B cell (primary cell): ENCODE measurements at regions not wholly inside any gene's neighbourhood (a gene's known extent, or its start where the extent isn't known, plus 50 kb on each side); places are given as distances from the start of the nearest gene placed in this dataset.

Experiments used
- ATAC-seq: fragments of 200-7000 bp; cut with Tn5 transposase; one replicate; pipeline ENCODE4 v1.10.0; 2021; ENCODE audit warnings: low read depth, mild to moderate bottlenecking, moderate number of reproducible peaks, moderate library complexity
- CTCF ChIA-PET: fragments of 350-600 bp; sonication (Branson Sonifier 250); formaldehyde crosslinking; loops from one replicate; lab custom pipeline; 2021; ENCODE audit warnings: antibody characterized with exemption, inconsistent platforms; lab: Charles Lee
- POLR2A ChIA-PET: fragments of 350-600 bp; sonication (Branson Sonifier 250); formaldehyde crosslinking; loops from one replicate; lab custom pipeline; 2021; ENCODE audit warnings: antibody characterized with exemption; lab: Charles Lee
- DNase-seq: peaks from one replicate; pipeline ENCODE4 v3.0.0; 2013
- H2AFZ ChIP-seq: 2 replicates; pipeline ENCODE4 v1.6.1; 2012; ENCODE audit warnings: mild to moderate bottlenecking, low read depth, low read length; ENCODE audit not compliant: insufficient read depth, poor library complexity, severe bottlenecking
- H3K27ac ChIP-seq, 2 donors: 1 replicate in 1 of 2; 2 replicates in 1 of 2; pipeline ENCODE4 v1.5.1; 2012 to 2013; ENCODE audit warnings: low read length in 2 of 2, mild to moderate bottlenecking in 2 of 2, moderate library complexity in 1 of 2
- H3K27me3 ChIP-seq, 4 experiments: fragments of 200-600 bp in 1 of 4; sonication (generic) in 1 of 4; replicated peaks in 1 of 4; 1 replicate in 2 of 4; 2 replicates in 2 of 4; pipeline versions ENCODE4 v1.6.1 to v1.7.0; 2013 to 2016; ENCODE audit warnings: low read length in 3 of 4, mild to moderate bottlenecking in 2 of 4, mixed read lengths in 1 of 4, moderate library complexity in 1 of 4; ENCODE audit not compliant: insufficient read depth in 4 of 4, control insufficient read depth in 3 of 4; ENCODE audit errors: control extremely low read depth in 1 of 4
- H3K36me3 ChIP-seq, 2 experiments: replicated peaks in 1 of 2; 1 replicate in 1 of 2; 2 replicates in 1 of 2; pipeline versions ENCODE4 v1.6.1 to v1.7.1; 2013; ENCODE audit warnings: low read length in 1 of 2; ENCODE audit not compliant: insufficient read depth in 2 of 2, control insufficient read depth in 1 of 2; ENCODE audit errors: control extremely low read depth in 1 of 2, extremely low read depth in 1 of 2
- H3K4me1 ChIP-seq, 2 donors: fragments of 200-600 bp in 1 of 2; sonication (generic) in 1 of 2; 1 replicate in 1 of 2; 2 replicates in 1 of 2; pipeline versions ENCODE4 v1.5.1 to v1.6.1; 2013 to 2017; ENCODE audit warnings: low read length in 2 of 2; ENCODE audit not compliant: control insufficient read depth in 2 of 2, insufficient read depth in 2 of 2
- H3K4me2 ChIP-seq: replicated peaks from 2 replicates; pipeline ENCODE3; 2012; ENCODE audit warnings: mild to moderate bottlenecking, low read depth, low read length; ENCODE audit not compliant: poor library complexity, severe bottlenecking
- H3K4me3 ChIP-seq, 5 experiments: fragments of 200-600 bp in 1 of 5; sonication (generic) in 1 of 5; 1 replicate in 3 of 5; 2 replicates in 2 of 5; pipeline versions ENCODE4 v1.5.1 to v1.7.0; 2011 to 2016; ENCODE audit warnings: low read length in 4 of 5, mild to moderate bottlenecking in 4 of 5, low read depth in 2 of 5, control low read depth in 1 of 5, moderate library complexity in 1 of 5; ENCODE audit not compliant: insufficient read depth in 1 of 5; ENCODE audit errors: control extremely low read depth in 1 of 5, extremely low read depth in 1 of 5
- H3K79me2 ChIP-seq: fragments of 200-600 bp; sonication (generic); one replicate; pipeline ENCODE4 v1.6.0; 2016; ENCODE audit warnings: low read length; ENCODE audit not compliant: control insufficient read depth, insufficient read depth
- H3K9ac ChIP-seq: fragments of 200-600 bp; sonication (generic); 2 replicates; pipeline ENCODE4 v1.6.1; 2017; ENCODE audit warnings: mild to moderate bottlenecking, low read length, moderate library complexity
- H3K9me3 ChIP-seq, 3 donors: one replicate each; pipeline versions ENCODE4 v1.6.1 to v1.7.1; 2013; ENCODE audit warnings: low read length in 2 of 3; ENCODE audit not compliant: control insufficient read depth in 2 of 3, insufficient read depth in 1 of 3; ENCODE audit errors: control extremely low read depth in 1 of 3
- H4K20me1 ChIP-seq: 2 replicates; pipeline ENCODE4 v1.6.0; 2012; ENCODE audit warnings: mild to moderate bottlenecking, low read length; ENCODE audit not compliant: insufficient read depth, control insufficient read depth, poor library complexity, severe bottlenecking
- H3K27ac Mint-ChIP-seq: one replicate; pipeline ENCODE4 v1.8.0; 2021; ENCODE audit warnings: mixed read lengths
- H3K27me3 Mint-ChIP-seq: one replicate; pipeline ENCODE4 v1.8.0; 2021; ENCODE audit warnings: mixed read lengths
- H3K4me1 Mint-ChIP-seq: one replicate; pipeline ENCODE4 v1.8.0; 2021; ENCODE audit warnings: mixed read lengths
- H3K4me3 Mint-ChIP-seq: one replicate; pipeline ENCODE4 v1.8.0; 2021; ENCODE audit warnings: mixed read lengths
- H3K9me3 Mint-ChIP-seq: one replicate; pipeline ENCODE4 v1.8.0; 2022; ENCODE audit warnings: mixed read lengths; ENCODE audit not compliant: insufficient read depth
- CTCF ChIP-seq: fragments of 200-600 bp; IDR thresholded peaks from one replicate; pipeline ENCODE4 v1.8.0; 2022; ENCODE audit warnings: antibody characterized with exemption, mild to moderate bottlenecking
- EZH2 ChIP-seq: IDR thresholded peaks from 2 replicates; pipeline ENCODE4 v1.6.1; 2012; ENCODE audit warnings: borderline replicate concordance, low read depth, mild to moderate bottlenecking, moderate library complexity, low read length; ENCODE audit not compliant: insufficient read depth, poor library complexity, severe bottlenecking
- WGBS: methylation state at CpG from one replicate; pipeline ENCODE4 v1.1.5; 2013; ENCODE audit warnings: missing lambda C conversion rate; ENCODE audit not compliant: insufficient coverage; 5-methylcytosine and 5-hydroxymethylcytosine counted together
- intact Hi-C: fragments of 100-400 bp; cut with micrococcal nuclease; formaldehyde crosslinking; loops from one replicate; pipeline ENCODE4 v1.10.0; 2022

- no peak overlapping the region for H2AFZ ChIP-seq
- no peaks in the 10 kb centered on the region for H3K79me2 ChIP-seq
- H4K20me1 ChIP-seq = no peaks in the 10 kb centered on the region
- peaks cover 2% of the 10 kb centered on the region for H3K9me3 Mint-ChIP-seq
- no peaks in the 10 kb centered on the region for H3K27me3 ChIP-seq
- no peak for ATAC-seq
- H3K27me3 Mint-ChIP-seq = peaks cover 4% of the 10 kb centered on the region
- intact Hi-C loops = no loop called here
- H3K4me3 Mint-ChIP-seq = no peak overlapping the region
- H3K4me1 ChIP-seq = no peaks in the 10 kb centered on the region
- no peak overlapping the region for H3K27ac Mint-ChIP-seq
- H3K4me3 ChIP-seq = no peak overlapping the region
- H3K9ac ChIP-seq = no peak overlapping the region
- no peak for TF ChIP-seq CTCF
- TF ChIP-seq EZH2 = no peak
- POLR2A ChIA-PET = no interaction called here
- no peak overlapping the region for H3K4me2 ChIP-seq
- CTCF ChIA-PET = no interaction called here
- no peaks in the 10 kb centered on the region for H3K36me3 ChIP-seq
- no peaks in the 10 kb centered on the region for H3K9me3 ChIP-seq
- no CpG with 5 or more reads among the region's 1 CpG for WGBS
- DNase-seq = no peak
- H3K27ac ChIP-seq = no peak overlapping the region
- no peaks in the 10 kb centered on the region for H3K4me1 Mint-ChIP-seq
These were observed 147.9 kb downstream of the IMPG2 start for GRCh38 chr3:101172516-101172915.

GRCh38 chr3:101171681-101172191, 148.6 kb downstream of the IMPG2 start:
- Histone ChIP-seq H3K4me3 (no peak overlapping the region), H2AFZ (no peak overlapping the region), H3K9ac (no peak overlapping the region), H4K20me1 (no peaks in the 10 kb centered on the region), H3K4me1 (no peaks in the 10 kb centered on the region), H3K27me3 (no peaks in the 10 kb centered on the region), H3K27ac (no peak overlapping the region), H3K36me3 (no peaks in the 10 kb centered on the region), H3K9me3 (no peaks in the 10 kb centered on the region), H3K79me2 (no peaks in the 10 kb centered on the region), H3K4me2 (no peak overlapping the region)
- 92% methylated on average over 2 of the region's 2 CpGs for WGBS
- Mint-ChIP-seq H3K27me3 (peaks cover 4% of the 10 kb centered on the region), H3K9me3 (peaks cover 2% of the 10 kb centered on the region), H3K4me1 (no peaks in the 10 kb centered on the region), H3K27ac (no peak overlapping the region), H3K4me3 (no peak overlapping the region)
- ChIA-PET POLR2A (no interaction called here), CTCF (no interaction called here)
- intact Hi-C loops = no loop called here
- TF ChIP-seq CTCF (no peak), EZH2 (no peak)
- ATAC-seq (no peak), DNase-seq (no peak)
